ENCODE measurements at regions not wholly inside any gene's neighbourhood (a gene's known extent, or its start where the extent isn't known, plus 50 kb on each side); places are given as distances from the start of the nearest gene placed in this dataset.

GRCh38 chr10:132467464-132468149, 70.0 kb upstream of the INPP5A start:
- Mint-ChIP-seq H3K27ac (no peak overlapping the region), H3K27me3 (peaks cover 18% of the 10 kb centered on the region), H3K4me3 (no peak overlapping the region), H3K9me3 (peaks cover 0 to 14% of the 10 kb centered on the region in 2 donors), H3K4me1 (peaks cover 19% of the 10 kb centered on the region)
- ATAC-seq (no peak), DNase-seq (no peak)

GRCh38 chr10:132468216-132468615, 69.4 kb upstream of the INPP5A start:
- Mint-ChIP-seq H3K27me3 (peaks cover 24% of the 10 kb centered on the region), H3K9me3 (peaks cover 0 to 14% of the 10 kb centered on the region in 2 donors), H3K4me3 (no peak overlapping the region), H3K27ac (no peak overlapping the region), H3K4me1 (peaks cover 19% of the 10 kb centered on the region)
- ATAC-seq (no peak), DNase-seq (no peak)

GRCh38 chr10:132468651-132469050, 68.9 kb upstream of the INPP5A start:
- Mint-ChIP-seq H3K4me1 (peaks cover 19% of the 10 kb centered on the region), H3K9me3 (peaks cover 0 to 14% of the 10 kb centered on the region in 2 donors), H3K27me3 (peaks cover 28% of the 10 kb centered on the region), H3K27ac (no peak overlapping the region), H3K4me3 (no peak overlapping the region)
- DNase-seq (no peak), ATAC-seq (peak; percentile 18)

GRCh38 chr10:132469197-132469884, 68.2 kb upstream of the INPP5A start:
- H3K27ac Mint-ChIP-seq: no peak overlapping the region

GRCh38 chr10:132470410-132471124, 67.0 kb upstream of the INPP5A start:
- Mint-ChIP-seq H3K27ac (no peak overlapping the region), H3K9me3 (peaks cover 0 to 14% of the 10 kb centered on the region in 2 donors), H3K27me3 (peaks cover 34% of the 10 kb centered on the region), H3K4me3 (peak overlapping the region in 1 of 2 donors; percentile 56), H3K4me1 (peaks cover 19% of the 10 kb centered on the region)
- ATAC-seq (peak; percentile 84), DNase-seq (peak; percentile 45 to 60)

More at GRCh38 chr10:132469197-132469884, 68.2 kb upstream of the INPP5A start:
- no peak for ATAC-seq
- peaks cover 0 to 14% of the 10 kb centered on the region in 2 donors for H3K9me3 Mint-ChIP-seq
- peaks cover 19% of the 10 kb centered on the region for H3K4me1 Mint-ChIP-seq
- no peak overlapping the region for H3K4me3 Mint-ChIP-seq
- H3K27me3 Mint-ChIP-seq: peaks cover 30% of the 10 kb centered on the region
- DNase-seq: no peak

- peaks cover 40% of the 10 kb centered on the region for H3K27me3 Mint-ChIP-seq
- peaks cover 0 to 14% of the 10 kb centered on the region in 2 donors for H3K9me3 Mint-ChIP-seq
- peak overlapping the region in 1 of 2 donors; percentile 56 for H3K4me3 Mint-ChIP-seq
- DNase-seq (no peak), ATAC-seq (no peak)
- H3K27ac Mint-ChIP-seq: no peak overlapping the region
- peaks cover 19% of the 10 kb centered on the region for H3K4me1 Mint-ChIP-seq
These were observed 66.5 kb upstream of the INPP5A start for GRCh38 chr10:132471125-132471451.

- Mint-ChIP-seq H3K27me3 (peaks cover 44% of the 10 kb centered on the region), H3K4me1 (peaks cover 19% of the 10 kb centered on the region), H3K27ac (no peak overlapping the region), H3K9me3 (peaks cover 0 to 14% of the 10 kb centered on the region in 2 donors), H3K4me3 (no peak overlapping the region)
- DNase-seq: no peak
- ATAC-seq: no peak
These were observed 66.1 kb upstream of the INPP5A start for GRCh38 chr10:132471484-132471883.

- Mint-ChIP-seq H3K4me3 (no peak overlapping the region), H3K4me1 (peaks cover 12% of the 10 kb centered on the region), H3K9me3 (peaks cover 0 to 14% of the 10 kb centered on the region in 2 donors), H3K27ac (no peak overlapping the region), H3K27me3 (peaks cover 64% of the 10 kb centered on the region)
- DNase-seq: no peak
- no peak for ATAC-seq
These were observed 62.5 kb upstream of the INPP5A start for GRCh38 chr10:132475086-132475485.

- no peak for DNase-seq
- Mint-ChIP-seq H3K4me1 (no peaks in the 10 kb centered on the region), H3K27ac (no peak overlapping the region), H3K27me3 (peaks cover 64% of the 10 kb centered on the region), H3K4me3 (no peak overlapping the region), H3K9me3 (peaks cover 0 to 7% of the 10 kb centered on the region in 2 donors)
- no peak for ATAC-seq
These were observed 61.2 kb upstream of the INPP5A start for GRCh38 chr10:132476146-132477065.

GRCh38 chr10:132477066-132477397, 60.6 kb upstream of the INPP5A start:
- Mint-ChIP-seq H3K4me3 (no peak overlapping the region), H3K4me1 (no peaks in the 10 kb centered on the region), H3K27me3 (peaks cover 64% of the 10 kb centered on the region), H3K27ac (no peak overlapping the region), H3K9me3 (peaks cover 0 to 5% of the 10 kb centered on the region in 2 donors)
- ATAC-seq (no peak), DNase-seq (no peak)

- Mint-ChIP-seq H3K4me3 (no peak overlapping the region), H3K4me1 (no peaks in the 10 kb centered on the region), H3K27me3 (peaks cover 64% of the 10 kb centered on the region), H3K9me3 (no peaks in the 10 kb centered on the region), H3K27ac (no peak overlapping the region)
- DNase-seq (no peak), ATAC-seq (peak; percentile 48)
These were observed 59.9 kb upstream of the INPP5A start for GRCh38 chr10:132477398-132478340.

GRCh38 chr10:132478341-132479023, 59.1 kb upstream of the INPP5A start:
- Mint-ChIP-seq H3K27ac (no peak overlapping the region), H3K4me3 (no peak overlapping the region), H3K27me3 (peaks cover 59% of the 10 kb centered on the region), H3K4me1 (no peaks in the 10 kb centered on the region), H3K9me3 (no peaks in the 10 kb centered on the region)
- ATAC-seq (no peak), DNase-seq (no peak)

GRCh38 chr10:132479024-132479602, 58.5 kb upstream of the INPP5A start:
- ATAC-seq: no peak
- Mint-ChIP-seq H3K27ac (no peak overlapping the region), H3K4me3 (no peak overlapping the region), H3K4me1 (no peaks in the 10 kb centered on the region), H3K9me3 (no peaks in the 10 kb centered on the region), H3K27me3 (peaks cover 55% of the 10 kb centered on the region)
- DNase-seq: no peak
